Upper lobe of left lung (tissue), 6 donors: ENCODE measurements at regions not wholly inside any gene's neighbourhood (a gene's known extent, or its start where the extent isn't known, plus 50 kb on each side); places are given as distances from the start of the nearest gene placed in this dataset.

Experiments
- ATAC-seq, 2 donors: fragments of 200-7000 bp; cut with Tn5 transposase; one replicate each; pipeline ENCODE4 v1.9.1; 2022; ENCODE audit warnings: mild to moderate bottlenecking in 2 of 2, moderate library complexity in 2 of 2; ENCODE audit not compliant: low FRiP score in 2 of 2
- DNase-seq, 2 donors: peaks; one replicate each; pipeline ENCODE4 v3.0.0-alpha.2; 2019 to 2020
- H3K27ac ChIP-seq, 4 donors: fragments of 200-600 bp; sonication (generic); one replicate each; pipeline ENCODE4 v1.5.1; 2016 to 2019
- H3K27me3 ChIP-seq, 4 donors: fragments of 200-600 bp; sonication (generic); one replicate each; pipeline ENCODE4 v1.5.1; 2017 to 2019
- H3K36me3 ChIP-seq, 4 donors: fragments of 200-600 bp; sonication (generic); one replicate each; pipeline ENCODE4 v1.5.1; 2016 to 2019
- H3K4me1 ChIP-seq, 4 donors: fragments of 200-600 bp; sonication (generic); one replicate each; pipeline ENCODE4 v1.5.1; 2018 to 2019
- H3K4me3 ChIP-seq, 4 donors: fragments of 200-600 bp; sonication (generic); one replicate each; pipeline ENCODE4 v1.5.1; 2017 to 2019; ENCODE audit warnings: mild to moderate bottlenecking in 2 of 4, moderate library complexity in 1 of 4
- H3K9me3 ChIP-seq, 4 donors: fragments of 200-600 bp; sonication (generic); one replicate each; pipeline ENCODE4 v1.5.1; 2018 to 2019
- CTCF ChIP-seq, 6 experiments: fragments of 450-650 bp in 4 of 6; fragments of 200-600 bp in 2 of 6; sonication (generic) in 2 of 6; IDR thresholded peaks; one replicate each; pipeline ENCODE4 v1.5.1; 2016 to 2019; ENCODE audit warnings: antibody characterized with exemption in 6 of 6
- EP300 ChIP-seq, 4 donors: sonication (generic); formaldehyde crosslinking; IDR thresholded peaks; one replicate each; pipeline ENCODE4 v1.5.1; 2017; ENCODE audit warnings: antibody characterized with exemption in 4 of 4, control low read depth in 2 of 4
- POLR2A ChIP-seq, 4 donors: fragments of 450-650 bp; IDR thresholded peaks; one replicate each; pipeline ENCODE4 v1.5.1; 2016 to 2017; ENCODE audit warnings: antibody characterized with exemption in 4 of 4, mild to moderate bottlenecking in 2 of 4
- POLR2AphosphoS5 ChIP-seq, 2 donors: sonication (generic); formaldehyde crosslinking; IDR thresholded peaks; one replicate each; pipeline ENCODE4 v1.5.1; 2017; ENCODE audit warnings: antibody characterized with exemption in 2 of 2
- WGBS, 2 donors: methylation state at CpG; one replicate each; pipeline ENCODE4 v1.1.5; 2017 to 2018; 5-methylcytosine and 5-hydroxymethylcytosine counted together
- donor health status: DM: no; HTN: no; CAD: no; lungs with moderate emphysema.
- donor health status: DM: no; HTN: yes; CAD: no; lungs with severe emphysema.

DNA sequence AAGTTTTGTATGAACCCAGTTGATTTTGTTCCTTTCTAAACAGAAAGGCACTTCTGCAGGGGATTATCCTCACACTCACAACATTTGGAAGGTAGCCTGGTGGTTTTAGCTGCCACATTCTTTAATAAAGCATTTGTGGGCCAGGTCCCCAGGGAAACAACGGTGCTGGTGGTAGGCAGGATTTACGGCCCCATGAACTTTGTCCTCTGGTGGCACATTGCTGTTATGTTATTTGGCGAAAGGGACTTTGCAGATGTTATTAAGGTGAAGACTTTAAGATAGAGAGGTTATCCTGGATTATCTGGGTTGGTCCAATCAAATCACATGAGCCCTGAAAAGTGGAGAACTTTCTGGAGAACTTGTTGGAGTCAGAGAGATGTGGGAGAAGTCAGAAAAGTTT is 86.3 kb upstream of the C9orf72 start:
- no peak overlapping the region for H3K27ac ChIP-seq
- ATAC-seq (no peak), DNase-seq (no peak)
- WGBS, 2 donors, result 75 to 76% methylated on average over 3 of the region's 3 CpGs
- H3K4me1 ChIP-seq, result no peaks in the 10 kb centered on the region
- H3K36me3 ChIP-seq, result no peaks in the 10 kb centered on the region
- no peaks in the 10 kb centered on the region for H3K27me3 ChIP-seq
- no peak for TF ChIP-seq CTCF (IDR thresholded peaks at IDR 0.05)
- no peak for TF ChIP-seq EP300 (IDR thresholded peaks at IDR 0.05)
- TF ChIP-seq POLR2A (IDR thresholded peaks at IDR 0.05), result no peak
- TF ChIP-seq POLR2AphosphoS5 (IDR thresholded peaks at IDR 0.05), result no peak
- H3K4me3 ChIP-seq, result no peak overlapping the region
- H3K9me3 ChIP-seq, result no peaks in the 10 kb centered on the region

DNA sequence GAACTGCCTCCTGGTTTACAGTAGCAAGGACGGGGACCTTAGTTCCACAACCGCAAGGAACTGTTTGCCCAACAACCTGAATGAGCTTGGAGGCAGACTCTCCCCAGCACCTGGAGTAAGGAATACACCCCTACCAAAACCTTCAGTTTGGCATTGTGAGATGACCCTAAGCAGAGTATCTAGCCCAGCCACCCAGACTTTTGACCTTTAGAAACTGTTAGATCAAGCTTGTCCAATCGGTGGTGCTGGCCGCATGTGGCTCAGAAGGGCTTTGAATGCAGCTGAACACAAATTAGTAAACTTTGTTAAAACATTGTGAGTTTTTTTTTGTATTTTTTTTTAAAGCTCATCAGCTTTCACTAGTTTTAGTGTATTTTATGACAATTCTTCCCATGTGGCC is 86.9 kb upstream of the C9orf72 start:
- WGBS, 2 donors, result 76 to 96% methylated on average over 4 of the region's 4 CpGs
- no peaks in the 10 kb centered on the region for H3K4me1 ChIP-seq
- TF ChIP-seq CTCF (IDR thresholded peaks at IDR 0.05), result no peak
- no peak for TF ChIP-seq EP300 (IDR thresholded peaks at IDR 0.05)
- TF ChIP-seq POLR2A (IDR thresholded peaks at IDR 0.05), result no peak
- TF ChIP-seq POLR2AphosphoS5 (IDR thresholded peaks at IDR 0.05), result no peak

DNA sequence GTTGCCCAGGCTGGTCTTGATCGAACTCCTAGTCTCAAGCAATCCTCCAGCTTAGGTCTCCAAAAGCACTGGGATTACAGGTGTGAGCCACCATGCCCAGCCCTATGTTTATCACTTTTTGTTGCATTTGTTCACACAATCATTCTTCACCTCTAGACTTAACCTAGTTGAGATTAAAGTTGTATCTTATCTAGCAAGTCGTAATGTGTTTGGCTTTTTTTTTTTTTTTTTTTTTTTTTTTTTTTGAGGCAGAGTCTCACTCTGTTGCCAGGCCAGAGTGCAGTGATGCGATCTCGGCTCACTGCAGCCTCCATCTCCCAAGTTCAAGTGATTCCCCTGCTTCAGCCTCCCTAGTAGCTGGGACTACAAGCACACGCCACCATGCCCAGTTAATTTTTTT is 90.2 kb upstream of the C9orf72 start:
- WGBS, 2 donors, result 87 to 88% methylated on average over 5 of the region's 5 CpGs
- H3K4me1 ChIP-seq, result no peaks in the 10 kb centered on the region
- no peak overlapping the region for H3K27ac ChIP-seq
- DNase-seq (no peak), ATAC-seq (no peak)
- TF ChIP-seq CTCF (IDR thresholded peaks at IDR 0.05) (no peak), POLR2AphosphoS5 (IDR thresholded peaks at IDR 0.05) (no peak), EP300 (IDR thresholded peaks at IDR 0.05) (no peak), POLR2A (IDR thresholded peaks at IDR 0.05) (no peak)
- no peak overlapping the region for H3K4me3 ChIP-seq
- H3K27me3 ChIP-seq, result no peaks in the 10 kb centered on the region
- no peaks in the 10 kb centered on the region for H3K9me3 ChIP-seq
- H3K36me3 ChIP-seq, result no peaks in the 10 kb centered on the region

More for the DNA sequence above, 86.9 kb upstream of the C9orf72 start:
- Histone ChIP-seq H3K27ac (no peak overlapping the region), H3K4me3 (no peak overlapping the region), H3K36me3 (no peaks in the 10 kb centered on the region), H3K9me3 (no peaks in the 10 kb centered on the region), H3K27me3 (no peaks in the 10 kb centered on the region)
- no peak for ATAC-seq
- DNase-seq, result no peak

GRCh38 chr9:27664121-27664779 is 91.0 kb upstream of the C9orf72 start:
- Histone ChIP-seq H3K9me3 (no peaks in the 10 kb centered on the region), H3K4me3 (no peak overlapping the region), H3K36me3 (no peaks in the 10 kb centered on the region), H3K27ac (no peak overlapping the region), H3K4me1 (no peaks in the 10 kb centered on the region), H3K27me3 (no peaks in the 10 kb centered on the region)
- 64 to 69% methylated on average over 7 of the region's 7 CpGs for WGBS, 2 donors
- no peak for DNase-seq
- ATAC-seq, result no peak
- TF ChIP-seq POLR2AphosphoS5 (IDR thresholded peaks at IDR 0.05) (no peak), CTCF (IDR thresholded peaks at IDR 0.05) (no peak), EP300 (IDR thresholded peaks at IDR 0.05) (no peak), POLR2A (IDR thresholded peaks at IDR 0.05) (no peak)

- Histone ChIP-seq H3K4me3 (no peak overlapping the region), H3K27me3 (no peaks in the 10 kb centered on the region), H3K4me1 (no peaks in the 10 kb centered on the region), H3K27ac (no peak overlapping the region), H3K9me3 (no peaks in the 10 kb centered on the region), H3K36me3 (no peaks in the 10 kb centered on the region)
- no peak for ATAC-seq
- no peak for DNase-seq
- no peak for TF ChIP-seq CTCF (IDR thresholded peaks at IDR 0.05)
- TF ChIP-seq POLR2AphosphoS5 (IDR thresholded peaks at IDR 0.05), result no peak
- TF ChIP-seq POLR2A (IDR thresholded peaks at IDR 0.05), result no peak
- no peak for TF ChIP-seq EP300 (IDR thresholded peaks at IDR 0.05)
- 76 to 86% methylated on average over 6 of the region's 6 CpGs for WGBS, 2 donors
Measured at GRCh38 chr9:27665136-27665535, 91.9 kb upstream of the C9orf72 start.
